Right lobe of liver (tissue), 6 donors: ENCODE measurements at regions not wholly inside any gene's neighbourhood (a gene's known extent, or its start where the extent isn't known, plus 50 kb on each side); places are given as distances from the start of the nearest gene placed in this dataset.

ENCODE experiments used
- ATAC-seq, 4 donors: fragments of 200-7000 bp; cut with Tn5 transposase; one replicate each; pipeline ENCODE4 v1.9.1; 2020; ENCODE audit warnings: mild to moderate bottlenecking in 4 of 4, moderate library complexity in 4 of 4
- DNase-seq, 3 donors: peaks; one replicate each; pipeline ENCODE4 v3.0.0-alpha.2; 2020
- H3K27ac ChIP-seq, 3 donors: fragments of 200-600 bp; one replicate each; pipeline ENCODE4 v1.8.0; 2022
- H3K27me3 ChIP-seq, 2 donors: fragments of 200-600 bp; one replicate each; pipeline ENCODE4 v1.8.0; 2022
- H3K36me3 ChIP-seq, 4 donors: fragments of 200-600 bp; sonication (generic) in 1 of 4; one replicate each; pipeline versions ENCODE4 v1.5.1 to v1.8.0; 2017 to 2022; ENCODE audit warnings: control low read depth in 1 of 4
- H3K4me1 ChIP-seq, 4 donors: fragments of 200-600 bp; sonication (generic) in 1 of 4; one replicate each; pipeline versions ENCODE4 v1.5.1 to v1.8.0; 2017 to 2022; ENCODE audit warnings: control low read depth in 1 of 4
- H3K4me3 ChIP-seq, 3 donors: fragments of 200-600 bp; one replicate each; pipeline ENCODE4 v1.8.0; 2022
- H3K9me3 ChIP-seq, 4 donors: fragments of 200-600 bp; sonication (generic) in 1 of 4; one replicate each; pipeline versions ENCODE4 v1.5.1 to v1.8.0; 2017 to 2022; ENCODE audit warnings: control low read depth in 1 of 4
- CTCF ChIP-seq, 4 donors: fragments of 200-600 bp in 3 of 4; fragments of 450-650 bp in 1 of 4; IDR thresholded peaks; one replicate each; pipeline versions ENCODE4 v1.5.1 to v1.8.0; 2016 to 2022; ENCODE audit warnings: antibody characterized with exemption in 4 of 4, mild to moderate bottlenecking in 2 of 4
- POLR2A ChIP-seq: fragments of 450-650 bp; IDR thresholded peaks from one replicate; pipeline ENCODE4 v1.6.1; 2017; ENCODE audit warnings: antibody characterized with exemption, mild to moderate bottlenecking
- WGBS: methylation state at CpG from one replicate; pipeline ENCODE4 v1.1.6; 2018; ENCODE audit warnings: low coverage, low lambda C conversion rate; ENCODE audit not compliant: insufficient coverage; ENCODE audit errors: missing lambda C conversion rate; 5-methylcytosine and 5-hydroxymethylcytosine counted together
- intact Hi-C, 2 donors: fragments of 100-400 bp; cut with DNase I; formaldehyde crosslinking; loops; one replicate each; pipeline versions ENCODE4 v1.11.2 to v1.14.1; 2022
- donor health status: DM: no; HTN: yes; CAD: no.
- donor health status: DM: no; HTN: no; CAD: no.
- donor health status: DM: no; HTN: no; CAD: no.
- donor health status: DM: no; HTN: yes; CAD: no.
- donor health status: DM: no; HTN: yes; CAD: no.

GRCh38 chr18:59041819-59042815 is 97.6 kb upstream of the SEC11C start:
- ATAC-seq (no peak), DNase-seq (no peak)
- intact Hi-C loops, result no loop called here
- WGBS, result 61% methylated on average over 10 of the region's 10 CpGs
- no peak overlapping the region for H3K4me3 ChIP-seq
- no peaks in the 10 kb centered on the region for H3K9me3 ChIP-seq
- H3K27me3 ChIP-seq, result no peaks in the 10 kb centered on the region
- TF ChIP-seq CTCF (IDR thresholded peaks at IDR 0.05), result no peak
- TF ChIP-seq POLR2A, result no peak
- H3K4me1 ChIP-seq, result no peaks in the 10 kb centered on the region
- no peaks in the 10 kb centered on the region for H3K36me3 ChIP-seq
- H3K27ac ChIP-seq, result no peak overlapping the region

- H3K9me3 ChIP-seq, result no peaks in the 10 kb centered on the region
- WGBS, result 63% methylated on average over 5 of the region's 6 CpGs
- DNase-seq, result no peak
Observed at GRCh38 chr18:59044855-59045254, 94.8 kb upstream of the SEC11C start.

GRCh38 chr18:59047321-59048047 is 92.2 kb upstream of the SEC11C start:
- Histone ChIP-seq H3K27me3 (no peaks in the 10 kb centered on the region), H3K4me1 (no peaks in the 10 kb centered on the region), H3K36me3 (no peaks in the 10 kb centered on the region), H3K4me3 (no peak overlapping the region), H3K27ac (no peak overlapping the region), H3K9me3 (no peaks in the 10 kb centered on the region)
- WGBS, result 85% methylated on average over 2 of the region's 2 CpGs
- TF ChIP-seq CTCF (IDR thresholded peaks at IDR 0.05) (no peak), POLR2A (no peak)
- DNase-seq (no peak), ATAC-seq (no peak)
- intact Hi-C loops, result no loop called here

More at GRCh38 chr18:59044855-59045254, 94.8 kb upstream of the SEC11C start:
- Histone ChIP-seq H3K36me3 (no peaks in the 10 kb centered on the region), H3K4me1 (no peaks in the 10 kb centered on the region), H3K4me3 (no peak overlapping the region), H3K27me3 (no peaks in the 10 kb centered on the region), H3K27ac (no peak overlapping the region)
- no peak for TF ChIP-seq POLR2A
- TF ChIP-seq CTCF (IDR thresholded peaks at IDR 0.05), result no peak
- ATAC-seq, result peak in 2 of 4 donors; percentile 49 to 62
- intact Hi-C loops, result no loop called here

- H3K4me3 ChIP-seq, result no peak overlapping the region
- intact Hi-C loops, result no loop called here
- ATAC-seq (no peak), DNase-seq (no peak)
- peaks cover 0 to 4% (median 0%) of the 10 kb centered on the region in 4 donors for H3K4me1 ChIP-seq
- H3K27ac ChIP-seq, result no peak overlapping the region
- H3K9me3 ChIP-seq, result no peaks in the 10 kb centered on the region
- H3K36me3 ChIP-seq, result no peaks in the 10 kb centered on the region
- no peaks in the 10 kb centered on the region for H3K27me3 ChIP-seq
- no peak for TF ChIP-seq POLR2A
- TF ChIP-seq CTCF (IDR thresholded peaks at IDR 0.05), result no peak
- 84% methylated on average over 9 of the region's 9 CpGs for WGBS
Observed at GRCh38 chr18:59048048-59048363, 91.7 kb upstream of the SEC11C start.
